ENCODE measurements at regions not wholly inside any gene's neighbourhood (a gene's known extent, or its start where the extent isn't known, plus 50 kb on each side); places are given as distances from the start of the nearest gene placed in this dataset.
"Not testable (repeated sequence)": the region's sequence is repeated elsewhere in the genome, so short reads cannot be mapped to it uniquely, and the experiment has no call there.

DNA sequence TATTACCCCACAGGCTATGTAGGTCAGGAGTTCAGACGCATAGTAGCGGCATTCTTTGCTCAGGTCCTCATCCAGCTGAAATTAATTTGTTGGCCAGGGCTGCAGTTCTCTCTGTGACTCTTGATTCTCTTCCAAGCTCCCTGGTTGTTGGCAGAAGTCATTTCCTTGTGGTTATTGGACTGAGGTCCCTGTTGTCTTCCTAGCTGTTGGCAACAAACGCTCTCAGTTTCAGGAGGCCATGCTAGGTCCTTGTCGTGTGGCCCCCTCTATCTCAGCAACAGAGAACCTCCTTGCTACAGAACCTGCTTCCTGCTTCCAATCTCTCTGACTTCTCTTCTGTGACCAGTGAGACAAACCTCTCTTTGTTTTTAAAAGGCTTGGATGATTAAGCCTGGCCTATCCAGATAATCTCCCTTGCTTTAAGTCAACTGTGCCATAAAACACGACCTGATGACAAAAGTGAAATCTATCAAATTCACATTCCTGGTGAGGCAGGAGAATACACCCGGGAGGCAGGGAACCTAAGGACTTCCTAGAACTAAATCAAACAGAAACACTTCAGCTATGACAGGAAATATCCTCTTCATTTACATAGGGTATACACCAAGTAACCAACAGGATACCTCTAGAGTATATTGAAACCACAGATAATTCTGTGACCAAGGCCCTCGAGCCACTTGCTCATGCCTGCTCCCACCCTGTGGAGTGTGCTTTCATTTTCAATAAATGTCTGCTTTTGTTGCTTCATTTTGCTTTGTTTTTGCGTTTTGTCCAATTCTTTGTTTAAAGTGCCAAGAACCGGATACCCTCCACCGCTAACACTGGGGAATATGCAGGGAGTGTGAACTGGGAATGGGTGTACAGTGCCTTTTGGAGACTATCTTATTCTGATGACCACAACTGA, 196.0 kb downstream of the BTBD3 start:
- DNase-seq (ENCODE audit: low read depth in 2 of 2), result no peak

DNA sequence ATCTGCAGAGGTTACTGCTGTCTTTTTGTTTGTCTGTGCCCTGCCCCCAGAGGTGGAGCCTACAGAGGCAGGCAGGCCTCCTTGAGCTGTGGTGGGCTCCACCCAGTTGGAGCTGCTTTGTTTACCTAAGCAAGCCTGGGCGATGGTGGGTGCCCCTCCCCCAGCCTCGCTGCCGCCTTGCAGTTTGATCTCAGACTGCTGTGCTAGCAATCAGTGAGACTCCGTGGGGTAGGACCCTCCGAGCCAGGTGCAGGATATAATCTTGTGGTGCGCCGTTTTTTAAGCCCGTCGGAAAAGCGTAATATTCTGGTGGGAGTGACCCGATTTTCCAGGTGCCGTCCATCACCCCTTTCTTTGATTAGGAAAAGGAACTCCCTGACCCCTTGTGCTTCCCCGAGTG, 211.4 kb downstream of the BTBD3 start:
- DNase-seq (ENCODE audit: low read depth in 2 of 2), result not testable (repeated sequence)

- not testable (repeated sequence) for DNase-seq (ENCODE audit: low read depth in 2 of 2)
These were observed 211.8 kb downstream of the BTBD3 start for GRCh38 chr20:12129532-12129931.

GRCh38 chr20:12130781-12131180, 213.1 kb downstream of the BTBD3 start:
- no peak for DNase-seq (ENCODE audit: low read depth in 2 of 2)

DNA sequence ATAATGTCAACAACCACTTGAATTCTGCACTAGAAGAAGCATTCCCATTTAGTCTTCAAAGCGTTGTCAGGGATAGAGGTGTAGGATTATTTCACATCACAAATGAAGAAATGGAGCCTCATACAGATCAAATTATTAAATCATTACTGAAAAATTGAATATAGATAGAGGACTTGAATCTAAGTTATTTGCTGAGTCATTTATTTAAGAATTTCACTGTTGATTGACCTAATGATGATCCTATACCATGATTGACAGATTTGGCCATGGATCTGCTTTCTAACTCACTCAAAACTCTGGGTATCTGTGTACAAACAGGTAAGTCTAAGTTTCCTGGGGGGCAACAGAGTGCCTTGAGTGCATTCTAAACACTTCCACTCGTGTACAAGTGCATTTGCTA, 215.9 kb downstream of the BTBD3 start:
- no peak for DNase-seq (ENCODE audit: low read depth in 2 of 2)

DNA sequence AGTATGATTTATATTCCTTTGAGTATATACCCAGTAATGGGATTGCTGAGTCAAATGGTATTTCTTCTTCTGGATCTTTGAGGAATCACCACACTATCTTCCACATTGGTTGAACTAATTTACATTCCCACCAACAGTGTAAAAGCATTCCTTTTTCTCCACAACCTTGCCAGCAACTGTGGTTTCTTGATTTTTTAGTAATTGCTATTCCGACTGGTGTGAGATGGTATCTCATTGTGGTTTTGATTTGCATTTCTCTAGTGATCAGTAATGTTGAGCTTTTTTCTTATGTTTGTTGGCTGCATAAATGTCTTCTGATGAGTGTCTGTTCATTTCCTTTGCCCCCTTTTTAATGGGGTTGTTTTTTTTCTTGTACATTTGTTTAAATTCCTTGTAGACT, 228.3 kb downstream of the BTBD3 start:
- not testable (repeated sequence) for DNase-seq (ENCODE audit: low read depth in 2 of 2)

DNA sequence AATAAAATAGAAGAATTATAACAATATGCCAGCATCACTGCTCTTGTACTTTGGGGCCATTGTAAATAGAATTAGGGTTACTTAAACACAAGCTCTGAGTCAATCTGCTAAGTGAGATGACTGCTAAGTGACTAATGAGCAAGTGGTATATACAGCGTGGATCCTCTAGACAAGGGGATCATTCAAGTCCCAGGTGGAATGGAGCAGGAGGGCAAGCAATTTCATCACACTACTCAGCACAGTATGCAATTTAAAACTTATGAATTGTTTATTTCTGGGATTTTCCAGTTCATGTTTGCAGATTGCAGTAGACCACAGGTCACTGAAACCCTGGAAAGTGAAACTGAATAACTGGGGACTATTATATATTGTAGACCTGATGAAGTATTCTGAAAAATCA, 235.3 kb downstream of the BTBD3 start:
- DNase-seq (ENCODE audit: low read depth in 2 of 2), result no peak

- DNase-seq (ENCODE audit: low read depth in 2 of 2), result no peak
These were observed 235.9 kb downstream of the BTBD3 start for GRCh38 chr20:12153628-12154027.

DNA sequence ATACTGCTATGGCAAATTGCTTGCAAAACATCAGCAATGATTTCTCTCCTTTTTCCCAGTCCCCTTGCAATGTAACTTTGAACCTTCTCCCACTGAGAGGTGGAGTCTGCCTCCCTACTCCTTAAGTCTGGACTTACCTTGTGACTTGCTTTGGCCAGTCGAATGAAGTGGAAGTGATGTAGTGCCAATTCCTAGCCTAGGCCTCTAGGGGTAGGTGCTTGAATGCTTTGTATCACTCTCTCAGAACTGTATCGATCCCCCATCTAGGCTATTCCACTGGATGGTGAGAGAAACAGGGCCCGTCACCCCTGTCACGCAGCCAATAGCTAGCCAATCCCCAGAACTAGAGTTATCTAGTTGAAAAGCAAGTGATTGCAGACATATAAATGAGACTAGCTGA, 238.6 kb downstream of the BTBD3 start:
- no peak for DNase-seq (ENCODE audit: low read depth in 2 of 2)

DNA sequence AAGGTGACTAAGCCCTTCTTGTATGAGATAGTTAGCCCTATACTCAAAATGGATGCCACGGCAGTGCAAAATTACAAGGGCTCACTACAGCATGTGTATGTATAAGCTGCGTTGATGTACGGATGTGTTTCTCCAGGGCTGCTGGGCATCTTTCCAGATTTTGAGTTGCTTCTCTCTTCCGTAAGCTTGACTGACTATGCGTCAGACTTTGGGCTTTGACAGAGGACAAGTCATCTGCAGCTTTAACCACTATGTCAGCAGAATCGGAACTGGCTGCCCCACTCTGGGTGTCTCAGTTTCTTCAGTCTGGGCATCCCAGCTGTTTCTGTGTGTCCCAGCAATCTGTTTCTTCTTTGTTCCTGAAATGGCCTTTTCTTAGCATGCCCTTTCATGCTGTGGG, 241.6 kb downstream of the BTBD3 start:
- DNase-seq (ENCODE audit: low read depth in 2 of 2), result no peak

DNA sequence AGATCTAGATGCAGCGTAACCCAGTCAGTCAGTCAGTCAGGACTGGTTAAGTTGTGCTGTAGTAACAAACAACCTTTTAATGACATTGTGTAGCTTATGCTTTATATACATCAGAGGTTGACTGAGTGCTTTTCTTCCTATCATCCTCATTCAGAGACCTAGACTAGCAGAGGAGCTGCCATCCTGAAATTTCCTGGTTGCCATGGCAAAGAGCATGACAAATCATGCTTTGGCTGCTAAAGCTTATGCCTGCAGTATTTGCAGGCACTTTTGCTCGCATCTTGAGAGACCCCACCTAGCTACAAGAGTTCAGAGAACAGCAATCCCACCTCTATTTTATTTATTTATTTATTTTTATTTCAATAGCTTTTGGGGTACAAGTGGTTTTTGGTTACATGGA, 244.0 kb downstream of the BTBD3 start:
- no peak for DNase-seq (ENCODE audit: low read depth in 2 of 2)

- no peak for DNase-seq (ENCODE audit: low read depth in 2 of 2)
These were observed 248.5 kb downstream of the BTBD3 start for GRCh38 chr20:12166053-12166717.

- DNase-seq (ENCODE audit: low read depth in 2 of 2), result no peak
These were observed 252.7 kb downstream of the BTBD3 start for GRCh38 chr20:12170406-12170805.

DNA sequence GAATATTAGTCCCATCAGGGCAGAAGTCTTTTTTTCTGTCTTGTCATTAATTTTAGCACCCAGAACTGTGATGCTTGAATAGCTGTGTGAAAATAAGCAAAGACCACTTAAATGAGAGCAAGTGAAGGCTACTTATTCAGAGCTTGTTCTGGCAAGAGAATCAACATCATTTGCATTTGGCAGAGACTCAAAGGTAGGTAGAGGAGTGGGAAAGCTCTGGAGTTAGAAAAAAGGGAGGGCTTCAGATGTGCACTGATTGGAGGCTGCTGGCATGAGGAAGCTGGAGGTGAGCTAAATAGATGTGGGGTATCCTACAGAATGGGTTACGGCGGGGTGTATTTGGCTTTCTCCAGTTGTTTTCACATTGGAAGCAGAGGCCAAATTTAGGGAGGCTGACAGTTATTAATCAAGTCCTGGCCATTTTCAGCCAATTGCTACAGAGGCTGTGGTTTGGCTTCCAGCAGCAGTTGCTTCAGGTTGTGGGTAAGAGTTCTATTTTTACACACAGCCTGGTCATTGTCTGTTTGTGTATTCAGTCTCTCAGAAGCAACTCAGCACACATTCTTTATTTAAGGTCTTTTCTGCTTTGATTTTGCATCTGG, 254.3 kb downstream of the BTBD3 start:
- no peak for DNase-seq (ENCODE audit: low read depth in 2 of 2)

DNA sequence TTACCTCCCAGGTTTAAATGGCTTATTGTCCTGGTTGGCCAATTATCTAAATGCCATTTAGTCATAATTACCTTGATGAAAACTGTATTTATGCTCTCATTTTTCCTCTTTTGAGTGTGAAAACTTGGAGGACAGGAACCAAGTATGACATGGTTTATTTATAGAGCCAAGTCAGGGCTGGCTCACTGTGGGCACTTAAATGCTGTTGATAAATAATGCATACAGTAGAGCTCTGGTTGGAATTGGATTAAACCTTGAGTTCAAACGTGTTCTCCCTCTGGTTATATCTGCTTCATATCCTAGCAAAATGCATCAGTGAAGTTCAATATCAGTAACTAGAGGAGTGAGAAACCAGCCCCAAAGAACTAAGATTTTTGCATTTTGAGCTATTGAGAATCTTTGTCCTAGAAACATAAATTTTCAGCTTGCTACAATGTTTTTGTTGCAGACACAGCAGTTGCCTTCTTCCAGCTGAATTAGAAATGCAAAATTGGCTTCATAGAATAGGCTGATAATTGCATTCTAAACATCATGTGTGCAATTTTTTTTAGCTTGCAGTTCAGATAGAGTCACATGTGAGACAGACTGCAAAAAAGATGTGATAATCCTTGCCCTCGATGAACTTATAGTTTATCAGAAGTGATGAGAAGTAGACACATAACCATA, 255.8 kb downstream of the BTBD3 start:
- no peak for DNase-seq (ENCODE audit: low read depth in 2 of 2)

DNA sequence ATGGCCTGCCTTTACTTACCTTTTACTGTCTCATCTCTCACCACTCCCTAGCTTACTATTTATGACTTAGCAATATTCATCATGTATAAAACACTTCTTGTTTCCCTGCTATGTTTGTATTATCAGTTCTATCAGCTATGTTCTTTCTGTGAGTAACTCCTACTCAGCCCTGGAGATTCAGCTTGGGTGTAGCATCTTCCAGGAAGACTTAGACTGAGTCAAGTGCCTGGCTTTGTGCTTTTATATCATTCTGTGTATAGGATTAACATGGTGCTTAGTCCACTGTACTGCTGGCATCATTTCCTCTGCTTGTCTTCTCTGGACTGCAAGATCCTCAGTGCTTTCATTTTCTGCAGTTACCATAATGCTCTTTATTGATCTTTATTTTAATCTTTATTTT, 257.8 kb downstream of the BTBD3 start:
- DNase-seq (ENCODE audit: low read depth in 2 of 2), result no peak

DNA sequence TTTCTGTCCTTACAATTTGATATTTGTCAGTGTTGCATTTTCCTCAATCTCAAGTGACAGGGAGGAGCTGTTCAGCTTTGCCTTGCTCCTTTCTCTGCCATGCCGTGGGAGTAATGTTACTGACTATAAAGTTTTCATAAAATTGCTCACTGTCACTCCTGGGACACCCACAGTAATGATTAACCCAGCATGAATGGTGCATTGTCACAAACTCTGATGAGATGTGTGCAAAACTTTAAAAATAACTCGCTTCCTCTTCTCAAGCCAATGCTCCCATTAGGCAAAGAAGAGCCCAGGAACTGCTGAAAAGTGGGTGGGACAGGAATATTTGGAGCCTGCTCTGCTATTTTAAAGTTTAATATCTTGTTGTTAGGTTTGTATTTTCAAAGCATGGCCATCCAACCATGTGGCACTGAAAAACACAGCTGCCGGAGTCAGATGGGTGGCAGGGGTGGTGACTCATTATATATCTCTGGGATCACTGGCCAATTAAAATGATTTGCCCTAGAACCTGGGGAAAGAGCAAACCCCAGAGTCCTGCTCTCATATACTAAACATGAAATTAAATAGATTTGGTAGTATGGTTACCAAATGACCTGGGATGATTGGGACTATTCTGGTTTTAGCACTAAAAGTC, 260.1 kb downstream of the BTBD3 start:
- no peak for DNase-seq (ENCODE audit: low read depth in 2 of 2)

DNA sequence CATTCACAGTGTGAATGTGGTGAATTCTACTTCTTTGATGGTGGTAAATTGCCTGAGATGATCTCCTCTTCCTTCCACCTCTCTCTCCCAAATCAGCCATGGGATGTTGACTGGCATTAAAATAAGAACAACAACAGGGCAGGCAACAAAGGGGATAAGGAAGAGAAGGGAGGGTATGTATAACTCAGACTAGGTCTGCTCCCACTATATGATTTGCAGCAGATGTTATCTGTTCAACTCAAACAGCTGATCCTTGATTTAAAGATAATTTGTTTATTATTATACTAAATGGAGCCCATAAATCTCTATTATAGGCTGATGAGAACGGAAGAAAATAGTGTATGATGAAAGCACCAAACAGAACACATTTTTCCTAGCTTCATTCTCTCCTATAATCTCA, 262.0 kb downstream of the BTBD3 start:
- DNase-seq (ENCODE audit: low read depth in 2 of 2), result no peak

GRCh38 chr20:12180107-12180661, 262.5 kb downstream of the BTBD3 start:
- no peak for DNase-seq (ENCODE audit: low read depth in 2 of 2)

DNA sequence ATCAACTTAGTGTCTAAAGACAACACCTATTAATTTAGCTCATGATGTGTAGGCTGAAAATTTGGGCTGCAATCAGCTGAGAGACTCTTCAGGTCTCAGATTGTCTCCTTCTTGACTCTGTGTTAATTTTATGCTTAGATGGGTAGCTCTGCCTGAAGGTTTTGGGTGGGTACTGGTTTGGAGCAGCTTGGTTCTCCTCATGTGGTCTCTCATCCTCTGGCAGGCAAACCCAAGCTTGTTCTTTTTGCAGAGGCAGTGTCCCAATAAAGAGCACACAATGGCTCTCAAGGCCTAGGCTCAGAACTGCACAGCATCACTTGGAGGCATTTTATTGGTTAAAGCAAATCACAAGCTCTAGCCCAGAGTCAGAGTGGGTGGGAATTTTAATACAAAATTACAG, 280.6 kb downstream of the BTBD3 start:
- no peak for DNase-seq (ENCODE audit: low read depth in 2 of 2)

DNA sequence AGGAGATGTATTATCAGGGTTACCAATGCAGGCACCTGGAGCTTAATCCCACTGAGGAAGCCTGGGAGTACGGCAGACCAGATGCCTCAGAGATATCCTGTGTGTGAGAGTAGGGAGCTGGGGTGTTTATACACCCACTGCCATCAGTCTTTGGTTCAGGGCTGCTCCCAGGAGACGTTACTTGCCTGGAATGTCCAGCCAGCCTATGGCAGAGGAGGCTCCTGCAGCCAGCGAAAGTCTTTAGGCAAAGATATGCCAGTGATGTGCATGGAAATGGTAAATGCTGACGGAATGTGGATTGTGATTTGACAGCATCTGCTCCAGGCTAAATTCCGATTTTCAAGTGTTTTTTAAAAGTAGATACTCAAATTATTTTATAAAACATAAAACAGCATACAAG, 282.0 kb downstream of the BTBD3 start:
- DNase-seq (ENCODE audit: low read depth in 2 of 2), result no peak
